Natural killer cell (primary cell): ENCODE measurements at regions not wholly inside any gene's neighbourhood (a gene's known extent, or its start where the extent isn't known, plus 50 kb on each side); places are given as distances from the start of the nearest gene placed in this dataset.

ENCODE experiments used
- ATAC-seq, 3 donors: fragments of 150-1000 bp in 2 of 3; fragments of 200-7000 bp in 1 of 3; cut with Tn5 transposase; 1 replicate in 1 of 3; 2 replicates in 2 of 3; pipeline ENCODE4 v1.10.0; 2021; ENCODE audit warnings: mild to moderate bottlenecking in 2 of 3, moderate library complexity in 2 of 3
- DNase-seq, 2 donors: peaks; one replicate each; pipeline versions ENCODE4 v3.0.0 to v3.0.0-alpha.2; 2013 to 2021; ENCODE audit warnings: mixed read lengths in 1 of 2
- H3K27ac ChIP-seq: one replicate; pipeline ENCODE4 v1.5.1; 2013; ENCODE audit warnings: mild to moderate bottlenecking, low read length
- H3K27me3 ChIP-seq: one replicate; pipeline ENCODE4 v1.6.1; 2013; ENCODE audit warnings: low read length; ENCODE audit not compliant: control insufficient read depth, insufficient read depth
- H3K36me3 ChIP-seq: one replicate; pipeline ENCODE4 v1.6.1; 2013; ENCODE audit warnings: low read length; ENCODE audit not compliant: control insufficient read depth, insufficient read depth
- H3K4me1 ChIP-seq: one replicate; pipeline ENCODE4 v1.6.1; 2013; ENCODE audit warnings: low read length; ENCODE audit not compliant: control insufficient read depth, insufficient read depth
- H3K4me3 ChIP-seq: one replicate; pipeline ENCODE4 v1.5.1; 2013; ENCODE audit warnings: low read length
- H3K9me3 ChIP-seq: one replicate; pipeline ENCODE4 v1.6.1; 2013; ENCODE audit warnings: low read length; ENCODE audit not compliant: control insufficient read depth, insufficient read depth
- H3K27ac Mint-ChIP-seq, 2 donors: one replicate each; pipeline ENCODE4 v1.8.0; 2022; ENCODE audit warnings: mild to moderate bottlenecking in 2 of 2, mixed read lengths in 2 of 2, moderate library complexity in 1 of 2
- H3K27me3 Mint-ChIP-seq, 2 donors: one replicate each; pipeline ENCODE4 v1.8.0; 2022; ENCODE audit warnings: low read depth in 2 of 2, mixed read lengths in 2 of 2
- H3K36me3 Mint-ChIP-seq: one replicate; pipeline ENCODE4 v1.8.0; 2022; ENCODE audit warnings: mixed read lengths
- H3K4me1 Mint-ChIP-seq, 2 donors: one replicate each; pipeline ENCODE4 v1.8.0; 2022; ENCODE audit warnings: mixed read lengths in 2 of 2
- H3K4me3 Mint-ChIP-seq: one replicate; pipeline ENCODE4 v1.8.0; 2022; ENCODE audit warnings: mild to moderate bottlenecking, moderate library complexity, mixed read lengths
- H3K9me3 Mint-ChIP-seq, 2 donors: one replicate each; pipeline ENCODE4 v1.8.0; 2022; ENCODE audit warnings: mixed read lengths in 2 of 2
- WGBS: methylation state at CpG from one replicate; pipeline ENCODE4 v1.1.7; 2013; ENCODE audit warnings: missing lambda C conversion rate; ENCODE audit not compliant: insufficient coverage; 5-methylcytosine and 5-hydroxymethylcytosine counted together
- intact Hi-C: fragments of 100-400 bp; cut with micrococcal nuclease; formaldehyde crosslinking; loops from one replicate; pipeline ENCODE4 v1.14.2; 2022
- TF ChIP-seq, protein P1 (sequence below): fragments of 200-600 bp; IDR thresholded peaks from one replicate; pipeline ENCODE4 v1.8.0; 2022; ENCODE audit warnings: antibody characterized with exemption

DNA sequence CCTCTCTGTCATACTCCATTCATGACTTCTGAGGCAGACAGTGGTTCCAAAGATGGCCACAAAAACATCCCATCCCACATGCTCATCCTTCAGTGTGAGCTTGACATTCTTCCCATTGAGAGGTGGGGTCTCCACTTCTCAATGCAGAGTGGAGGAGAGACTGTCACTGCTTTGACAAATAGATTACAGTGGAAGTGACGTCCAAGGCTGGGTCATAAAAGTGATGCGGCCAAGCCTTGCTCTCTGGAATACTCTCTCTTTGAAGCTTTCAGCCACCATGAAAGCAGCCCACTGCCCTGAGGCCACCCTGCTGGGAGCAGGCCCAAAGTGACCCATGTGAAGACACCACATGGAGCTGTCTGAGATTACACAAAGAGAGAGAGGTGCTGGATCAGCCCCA is 59.0 kb upstream of the DNAH5 start:
- DNase-seq (no peak), ATAC-seq (no peak)
- no peak overlapping the region for H3K27ac Mint-ChIP-seq
- 90% methylated on average over 2 of the region's 2 CpGs for WGBS
- H3K36me3 Mint-ChIP-seq: no peaks in the 10 kb centered on the region
- no peaks in the 10 kb centered on the region for H3K9me3 Mint-ChIP-seq
- no peaks in the 10 kb centered on the region for H3K36me3 ChIP-seq
- no peak overlapping the region for H3K4me3 Mint-ChIP-seq
- no peaks in the 10 kb centered on the region for H3K27me3 ChIP-seq
- H3K4me3 ChIP-seq: no peak overlapping the region
- H3K27me3 Mint-ChIP-seq: peaks cover 14 to 36% of the 10 kb centered on the region in 2 donors
- no peaks in the 10 kb centered on the region for H3K4me1 ChIP-seq
- no peaks in the 10 kb centered on the region for H3K9me3 ChIP-seq
- no peak overlapping the region for H3K27ac ChIP-seq
- TF ChIP-seq, protein P1, sequence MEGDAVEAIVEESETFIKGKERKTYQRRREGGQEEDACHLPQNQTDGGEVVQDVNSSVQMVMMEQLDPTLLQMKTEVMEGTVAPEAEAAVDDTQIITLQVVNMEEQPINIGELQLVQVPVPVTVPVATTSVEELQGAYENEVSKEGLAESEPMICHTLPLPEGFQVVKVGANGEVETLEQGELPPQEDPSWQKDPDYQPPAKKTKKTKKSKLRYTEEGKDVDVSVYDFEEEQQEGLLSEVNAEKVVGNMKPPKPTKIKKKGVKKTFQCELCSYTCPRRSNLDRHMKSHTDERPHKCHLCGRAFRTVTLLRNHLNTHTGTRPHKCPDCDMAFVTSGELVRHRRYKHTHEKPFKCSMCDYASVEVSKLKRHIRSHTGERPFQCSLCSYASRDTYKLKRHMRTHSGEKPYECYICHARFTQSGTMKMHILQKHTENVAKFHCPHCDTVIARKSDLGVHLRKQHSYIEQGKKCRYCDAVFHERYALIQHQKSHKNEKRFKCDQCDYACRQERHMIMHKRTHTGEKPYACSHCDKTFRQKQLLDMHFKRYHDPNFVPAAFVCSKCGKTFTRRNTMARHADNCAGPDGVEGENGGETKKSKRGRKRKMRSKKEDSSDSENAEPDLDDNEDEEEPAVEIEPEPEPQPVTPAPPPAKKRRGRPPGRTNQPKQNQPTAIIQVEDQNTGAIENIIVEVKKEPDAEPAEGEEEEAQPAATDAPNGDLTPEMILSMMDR: no peak
- intact Hi-C loops: no loop called here
- no peaks in the 10 kb centered on the region for H3K4me1 Mint-ChIP-seq

DNA sequence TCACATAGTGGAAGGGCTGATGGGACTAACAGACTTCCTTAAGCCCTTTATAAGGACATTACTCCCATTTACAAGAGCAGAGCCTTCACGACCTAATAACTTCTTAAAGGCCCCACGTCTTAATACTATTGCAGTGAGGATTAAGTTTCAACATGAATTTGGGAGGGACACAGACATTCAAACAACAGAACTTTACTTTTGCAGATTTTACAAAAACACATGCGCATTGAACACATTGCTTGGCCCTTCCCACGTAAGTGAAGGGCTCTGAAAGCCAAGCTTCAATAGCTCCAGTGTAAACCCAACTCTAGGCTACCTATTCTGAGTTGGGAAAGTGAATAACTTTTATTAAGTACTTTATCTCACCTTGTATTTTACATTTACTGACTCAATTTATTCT is 53.8 kb upstream of the DNAH5 start:
- H3K9me3 ChIP-seq: no peaks in the 10 kb centered on the region
- H3K27me3 ChIP-seq: no peaks in the 10 kb centered on the region
- no peak overlapping the region for H3K27ac Mint-ChIP-seq
- peaks cover 3 to 4% of the 10 kb centered on the region in 2 donors for H3K9me3 Mint-ChIP-seq
- WGBS: 83% methylated on average over 3 of the region's 4 CpGs
- no peak for ATAC-seq
- H3K4me3 Mint-ChIP-seq: no peak overlapping the region
- no peak for DNase-seq
- intact Hi-C loops: no loop called here
- no peaks in the 10 kb centered on the region for H3K4me1 Mint-ChIP-seq
- no peaks in the 10 kb centered on the region for H3K4me1 ChIP-seq
- no peak overlapping the region for H3K4me3 ChIP-seq
- no peak overlapping the region for H3K27ac ChIP-seq
- TF ChIP-seq, protein P1: no peak
- H3K36me3 ChIP-seq: no peaks in the 10 kb centered on the region
- peaks cover 13 to 21% of the 10 kb centered on the region in 2 donors for H3K27me3 Mint-ChIP-seq
- no peaks in the 10 kb centered on the region for H3K36me3 Mint-ChIP-seq

DNA sequence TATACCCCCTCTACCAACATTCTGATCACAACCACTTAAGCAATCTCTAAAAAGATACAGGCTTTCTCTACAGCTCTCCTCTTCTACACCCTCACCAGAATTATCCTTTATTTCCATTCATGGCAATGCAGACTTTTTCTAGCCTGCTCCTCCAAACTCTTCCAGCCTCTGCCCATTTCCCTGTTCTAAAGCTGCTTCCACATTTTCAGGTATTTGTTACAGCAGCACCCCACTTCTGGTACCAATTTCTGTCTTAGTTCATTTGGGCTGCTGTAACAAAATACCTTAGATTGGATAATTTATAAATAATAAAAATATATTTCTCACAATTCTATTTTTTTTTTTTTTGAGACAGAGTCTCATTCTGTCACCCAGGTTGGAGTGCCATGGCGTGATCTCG is 53.0 kb upstream of the DNAH5 start:
- H3K27ac ChIP-seq: no peak overlapping the region
- TF ChIP-seq, protein P1: no peak
- no peaks in the 10 kb centered on the region for H3K9me3 ChIP-seq
- no peaks in the 10 kb centered on the region for H3K27me3 ChIP-seq
- no peak overlapping the region for H3K27ac Mint-ChIP-seq
- ATAC-seq (no peak), DNase-seq (no peak)
- intact Hi-C loops: no loop called here
- H3K4me1 Mint-ChIP-seq: no peaks in the 10 kb centered on the region
- H3K36me3 Mint-ChIP-seq: no peaks in the 10 kb centered on the region
- no peaks in the 10 kb centered on the region for H3K4me1 ChIP-seq
- 92% methylated on average over 2 of the region's 2 CpGs for WGBS
- H3K9me3 Mint-ChIP-seq: peaks cover 3 to 4% of the 10 kb centered on the region in 2 donors
- peaks cover 13 to 21% of the 10 kb centered on the region in 2 donors for H3K27me3 Mint-ChIP-seq
- H3K4me3 ChIP-seq: no peak overlapping the region
- no peaks in the 10 kb centered on the region for H3K36me3 ChIP-seq
- H3K4me3 Mint-ChIP-seq: no peak overlapping the region

DNA sequence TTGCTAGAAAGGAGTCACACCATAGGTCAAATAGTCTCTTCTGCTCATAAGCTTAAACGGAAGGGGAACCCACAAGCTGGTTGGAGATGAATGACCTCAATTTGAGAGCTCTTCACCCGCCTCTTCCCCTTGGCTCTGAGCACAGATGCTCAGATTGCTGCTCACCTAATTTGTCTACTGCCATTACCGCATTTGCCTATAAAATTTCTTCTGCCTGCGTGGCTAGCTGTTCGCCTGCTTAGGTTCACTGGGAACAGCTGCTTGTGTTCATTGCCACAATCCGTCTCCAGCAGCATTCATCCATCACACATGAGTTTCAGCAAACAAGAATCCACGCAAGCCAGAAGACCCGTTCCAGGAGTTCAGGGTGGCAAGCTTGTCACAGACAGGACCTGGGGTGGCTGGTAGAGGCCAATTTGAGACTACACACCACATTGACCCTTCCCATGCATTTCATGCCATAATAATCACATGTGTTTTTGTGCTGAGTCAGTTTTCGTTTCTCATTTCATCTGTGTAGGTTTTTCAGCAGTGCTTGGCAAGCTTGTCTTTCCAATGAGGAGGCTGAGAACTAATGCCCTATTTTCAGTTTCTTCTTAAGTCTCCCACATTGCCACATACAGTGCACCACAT is 50.2 kb upstream of the DNAH5 start:
- Mint-ChIP-seq H3K9me3 (peaks cover 3 to 4% of the 10 kb centered on the region in 2 donors), H3K36me3 (no peaks in the 10 kb centered on the region), H3K27ac (no peak overlapping the region), H3K4me1 (no peaks in the 10 kb centered on the region), H3K4me3 (no peak overlapping the region), H3K27me3 (peaks cover 14 to 17% of the 10 kb centered on the region in 2 donors)
- WGBS: 67% methylated on average over 9 of the region's 9 CpGs
- no peak overlapping the region for H3K4me3 ChIP-seq
- intact Hi-C loops: no loop called here
- no peaks in the 10 kb centered on the region for H3K36me3 ChIP-seq
- DNase-seq (no peak), ATAC-seq (no peak)
- no peaks in the 10 kb centered on the region for H3K4me1 ChIP-seq
- TF ChIP-seq, protein P1: no peak
- H3K9me3 ChIP-seq: no peaks in the 10 kb centered on the region
- no peak overlapping the region for H3K27ac ChIP-seq
- no peaks in the 10 kb centered on the region for H3K27me3 ChIP-seq
